NT2/D1 (cell line): ENCODE measurements at regions not wholly inside any gene's neighbourhood (a gene's known extent, or its start where the extent isn't known, plus 50 kb on each side); places are given as distances from the start of the nearest gene placed in this dataset.

Experiments
- YY1 ChIP-seq: IDR thresholded peaks from 2 replicates; pipeline ENCODE4 v1.6.1; 2011; ENCODE audit not compliant: insufficient read length, insufficient read depth
- ZNF274 ChIP-seq: IDR thresholded peaks from 2 replicates; pipeline ENCODE4 v1.6.1; 2011; ENCODE audit warnings: mild to moderate bottlenecking, low read depth, low read length

DNA sequence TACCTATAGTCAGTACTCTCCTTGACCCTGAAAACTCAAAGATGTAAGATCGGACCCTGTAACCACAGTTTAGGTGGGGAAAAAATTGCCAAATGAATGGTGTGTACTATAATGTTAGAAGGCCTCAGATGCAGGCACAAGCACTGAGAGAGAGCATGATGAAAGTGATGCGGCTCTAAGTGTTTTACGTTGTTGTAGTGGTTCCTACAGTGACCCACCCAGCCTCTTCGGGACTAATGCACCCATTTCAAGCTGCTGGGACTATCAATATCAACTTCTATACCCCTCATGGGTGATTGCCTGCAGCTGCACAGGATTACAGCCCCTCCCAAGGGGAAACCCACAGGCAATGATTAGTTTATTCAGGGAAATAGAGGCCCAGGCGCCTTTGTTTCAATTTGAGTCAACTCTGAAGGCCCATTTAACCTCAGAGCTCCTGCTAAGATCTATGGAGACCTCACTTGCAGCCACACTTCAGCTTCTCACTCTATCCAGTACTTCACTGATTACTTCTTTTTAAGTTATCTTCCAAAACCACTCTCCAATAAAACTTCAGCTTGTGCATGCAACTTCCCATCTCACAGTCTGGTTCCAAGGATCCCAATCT is 340.7 kb downstream of the NR2F1-AS1 start:
- TF ChIP-seq YY1 = no peak
- TF ChIP-seq ZNF274 = no peak
